ENCODE measurements at regions not wholly inside any gene's neighbourhood (a gene's known extent, or its start where the extent isn't known, plus 50 kb on each side); places are given as distances from the start of the nearest gene placed in this dataset.

- TF ChIP-seq TCF12 (IDR thresholded peaks at IDR 0.05; ENCODE audit: low read depth, low read length) (no peak), LARP7 (IDR thresholded peaks at IDR 0.05) (no peak), REST (IDR thresholded peaks at IDR 0.05; ENCODE audit: low read depth, low read length) (no peak), ZBTB40 (IDR thresholded peaks at IDR 0.05; ENCODE audit: borderline replicate concordance) (no peak), PAX5 (IDR thresholded peaks at IDR 0.05; ENCODE audit: borderline replicate concordance, low read depth, low read length) (no peak), IRF3 (IDR thresholded peaks at IDR 0.05) (no peak), ZBED1 (IDR thresholded peaks at IDR 0.05; ENCODE audit: borderline replicate concordance) (no peak)
- BruUV-seq (replicated peaks), result no TSS peak
- Histone ChIP-seq H4K20me1 (ENCODE audit: control insufficient read depth, insufficient read depth) (no peaks in the 10 kb centered on the region), H3K9me3 (replicated peaks; ENCODE audit: control insufficient read depth, insufficient read depth, low read length) (no peaks in the 10 kb centered on the region; the same call in 2 of the 3 replicates), H3K79me2 (ENCODE audit: control insufficient read depth, insufficient read depth, low read length) (no peaks in the 10 kb centered on the region), H2AFZ (ENCODE audit: control insufficient read depth, low read depth, low read length) (no peak overlapping the region), H3K36me3 (ENCODE audit: control insufficient read depth in 2 of 2, insufficient read depth in 2 of 2, low read length in 1 of 2) (no peaks in the 10 kb centered on the region), H3K4me1 (ENCODE audit: control insufficient read depth, insufficient read depth, low read length) (no peaks in the 10 kb centered on the region), H3K4me3 (no peak overlapping the region), H3K9ac (ENCODE audit: control insufficient read depth, insufficient read depth, low read length) (no peak overlapping the region), H3K4me2 (ENCODE audit: control insufficient read depth, insufficient read depth) (no peak overlapping the region), H3K27ac (ENCODE audit: control insufficient read depth, insufficient read depth) (no peak overlapping the region), H3K27me3 (replicated peaks in 1 of 2; ENCODE audit: control insufficient read depth in 2 of 2, insufficient read depth in 2 of 2, low read length in 1 of 2) (0 out of 4 replicates have a peak, but pooled peaks cover 0 to 3% of the 10 kb centered on the region in 2 experiments)
- ChIA-PET RAD21 (ENCODE audit: unreplicated experiment) (no interaction called here), CTCF (interaction anchor here (0.7 kb wide), 1 partner anchor 231 kb away, joined by 3 read pairs; no protein-coding TSS in a partner anchor), SMC1A (ENCODE audit: uncharacterized antibody, unreplicated experiment) (interaction anchor here (1.1 kb wide), 1 partner anchor 57 kb away, joined by 4 read pairs; no protein-coding TSS in a partner anchor), POLR2A (no interaction called here)
- in situ Hi-C loops (cut with MboI), result no loop called here
- FAIRE-seq, result no peak
- WGBS (ENCODE audit: insufficient coverage, insufficient replicate concordance, low lambda C conversion rate, missing lambda C conversion rate), result 58% methylated on average over 13 of the region's 13 CpGs
- no peak for DNase-seq (ENCODE audit: low read depth, low spot score)
- intact Hi-C loops (cut with micrococcal nuclease; ENCODE audit: unreplicated experiment), result no loop called here
- no peak for ATAC-seq
These were observed 149.4 kb downstream of the SNX10 start for GRCh38 chr7:26441002-26441521.

Data from GM12878 (cell line).